Embryonic facial prominence (tissue), 1 donor: ENCODE measurements at regions not wholly inside any gene's neighbourhood (a gene's known extent, or its start where the extent isn't known, plus 50 kb on each side); places are given as distances from the start of the nearest gene placed in this dataset.
"Not testable (repeated sequence)": the region's sequence is repeated elsewhere in the genome, so short reads cannot be mapped to it uniquely, and the experiment has no call there.

Experiments
- DNase-seq: peaks from one replicate; pipeline ENCODE4 v3.0.0-alpha.2; 2016; ENCODE audit errors: extremely low spot score

DNA sequence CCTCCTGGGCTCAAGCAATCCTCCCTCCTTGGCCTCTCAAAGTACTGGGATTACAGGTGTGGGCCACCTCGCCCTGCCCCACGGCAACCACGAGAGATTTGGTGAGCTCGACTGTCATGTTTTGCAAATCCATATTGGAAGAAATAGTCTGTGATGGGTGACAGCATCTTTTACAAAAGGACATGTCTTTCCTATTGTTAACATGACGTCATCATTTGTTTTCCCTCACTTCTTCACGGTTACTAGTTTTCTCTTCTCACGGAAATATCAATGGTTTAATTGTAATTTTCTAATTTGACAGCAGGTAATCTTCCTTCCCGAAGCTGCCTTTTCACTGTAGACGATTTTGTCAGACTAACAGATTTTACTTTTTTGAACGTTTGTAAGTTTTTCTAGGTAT lies 110.8 kb upstream of the GREM2 start:
- no peak for DNase-seq

DNA sequence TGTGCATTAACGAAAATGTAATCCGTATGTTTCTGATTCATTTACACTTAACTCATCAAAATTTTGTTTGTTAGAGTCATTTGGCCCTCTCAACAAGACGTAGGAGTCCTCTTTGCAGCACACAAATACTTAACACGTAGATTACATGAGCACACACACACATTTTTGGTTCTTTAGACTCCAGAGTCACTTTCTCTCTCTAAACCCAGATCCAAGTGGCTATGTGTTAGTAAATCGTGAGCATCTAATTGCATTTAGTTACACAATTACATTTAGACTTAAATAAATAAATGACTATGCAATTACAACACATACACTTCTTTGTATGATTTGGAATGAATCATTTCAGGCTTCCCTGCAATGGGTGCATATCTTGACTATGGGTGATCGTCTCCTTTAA lies 109.0 kb upstream of the GREM2 start:
- DNase-seq = no peak

GRCh38 chr1:240719953-240720700 lies 108.2 kb upstream of the GREM2 start:
- no peak for DNase-seq

DNA sequence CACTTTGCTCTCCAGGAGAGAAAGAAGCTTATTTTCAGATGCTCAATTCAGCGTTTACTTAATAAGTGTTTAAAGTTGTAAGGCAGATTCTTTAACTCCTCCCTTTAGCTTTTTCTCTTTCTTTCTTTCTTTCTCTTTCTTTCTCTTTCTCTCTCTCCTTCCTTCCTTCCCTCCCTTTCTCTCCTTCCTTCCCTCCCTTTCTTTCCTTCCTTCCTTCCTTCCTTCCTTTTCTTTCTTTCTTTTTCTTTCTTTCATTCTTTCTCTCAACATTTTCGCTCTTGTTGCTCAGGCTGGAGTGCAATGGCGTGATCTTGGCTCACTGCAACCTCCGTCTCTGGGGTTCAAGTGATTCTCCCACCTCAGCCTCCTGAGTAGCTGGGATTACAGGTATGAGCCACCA lies 104.6 kb upstream of the GREM2 start:
- not testable (repeated sequence) for DNase-seq

GRCh38 chr1:240714568-240715292 lies 102.8 kb upstream of the GREM2 start:
- no peak for DNase-seq

DNA sequence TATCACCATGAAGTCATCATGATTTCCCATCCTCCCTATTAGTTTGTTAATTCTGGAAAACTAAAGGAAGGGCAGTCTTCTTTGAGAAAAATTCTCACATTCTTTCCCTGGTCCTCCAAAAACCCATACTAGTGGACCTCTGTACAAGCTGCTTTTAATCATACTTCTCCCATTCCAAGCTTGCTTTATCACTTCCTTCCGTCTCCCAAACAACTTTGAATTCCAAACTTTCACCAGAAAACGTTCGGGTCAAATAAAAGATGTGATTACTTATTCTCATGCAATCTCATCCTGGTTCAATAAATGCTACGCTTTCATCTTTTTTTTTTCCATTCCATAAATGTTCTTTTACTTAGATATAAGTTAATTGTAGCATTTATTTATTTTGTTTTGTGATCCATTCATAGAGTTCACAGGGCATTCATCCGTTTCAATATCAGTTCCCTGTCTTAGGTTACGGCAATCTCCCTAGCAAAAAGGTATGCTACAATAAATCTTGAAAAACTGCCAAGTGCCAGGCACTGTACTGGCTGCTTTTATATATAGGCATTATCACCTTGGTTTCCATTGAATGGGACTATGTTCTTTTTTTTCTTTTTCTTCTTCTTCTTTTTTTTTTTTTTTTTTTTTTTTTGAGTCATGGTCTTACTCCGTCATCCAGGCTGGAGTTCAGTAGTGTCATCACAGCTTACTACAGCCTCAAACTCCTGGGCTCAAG lies 100.2 kb upstream of the GREM2 start:
- no peak for DNase-seq

DNA sequence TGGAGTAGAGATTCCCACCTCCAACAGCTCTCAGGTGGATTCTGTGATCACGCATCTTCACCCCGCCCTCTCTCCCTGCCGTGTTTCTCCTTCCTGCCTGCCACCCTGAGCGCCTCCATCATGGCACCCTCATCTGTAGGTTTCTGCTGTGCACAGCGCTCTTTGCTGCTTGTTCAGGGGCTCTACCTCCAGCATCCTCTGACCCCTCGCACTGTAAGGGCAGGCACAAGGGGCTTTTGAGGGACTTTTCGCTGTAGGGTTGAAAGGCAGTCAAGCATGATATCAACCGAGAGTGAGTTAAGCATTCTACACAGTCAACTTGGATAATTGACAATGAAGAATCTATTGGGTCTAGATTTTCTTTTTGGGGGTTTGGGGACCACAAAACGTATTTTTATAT lies 99.1 kb upstream of the GREM2 start:
- no peak for DNase-seq

- DNase-seq = no peak
Measured at GRCh38 chr1:240709676-240710075, 97.7 kb upstream of the GREM2 start.

- no peak for DNase-seq
Measured at GRCh38 chr1:240706150-240706935, 94.4 kb upstream of the GREM2 start.

DNA sequence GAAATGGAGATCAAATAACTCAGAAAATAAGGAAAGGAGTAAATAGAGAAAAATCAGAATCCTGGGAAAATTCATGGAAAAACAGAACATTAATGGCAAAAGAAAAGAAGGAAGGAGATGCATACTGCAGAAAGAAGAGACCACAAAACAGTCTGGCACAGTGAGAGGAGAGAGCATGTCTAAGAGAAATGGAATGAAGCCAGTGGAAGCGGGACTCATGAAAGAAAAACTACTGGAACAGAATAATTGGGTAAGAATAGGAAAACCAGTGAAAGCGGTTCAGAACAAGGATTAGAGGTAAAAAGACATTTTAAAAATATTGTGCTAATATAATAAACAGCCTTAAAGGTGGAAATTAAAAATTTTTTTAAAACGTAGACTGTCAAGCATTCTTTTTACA lies 93.6 kb upstream of the GREM2 start:
- DNase-seq = peak; percentile 37

GRCh38 chr1:240701412-240701811 lies 89.5 kb upstream of the GREM2 start:
- DNase-seq = no peak

- DNase-seq = no peak
Measured at GRCh38 chr1:240695416-240695815, 83.5 kb upstream of the GREM2 start.

DNA sequence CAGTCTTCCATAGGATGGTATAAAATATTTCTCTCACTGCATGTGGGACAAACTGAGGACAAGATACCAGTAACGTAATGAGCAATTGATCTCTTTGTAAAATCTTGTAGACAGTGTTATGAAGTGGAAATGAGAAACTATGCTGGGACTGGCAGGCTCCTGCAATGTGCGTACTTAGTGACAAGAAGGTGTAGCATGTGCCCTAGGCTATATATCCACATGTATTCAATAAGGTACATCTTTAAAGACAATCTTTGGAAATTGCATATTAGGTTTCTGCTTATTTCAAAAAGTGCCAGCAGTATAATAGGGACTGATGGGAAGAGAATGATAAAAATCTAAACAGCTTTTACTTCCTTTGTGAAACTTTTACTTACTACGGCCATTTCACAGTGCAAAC lies 81.9 kb upstream of the GREM2 start:
- no peak for DNase-seq

DNA sequence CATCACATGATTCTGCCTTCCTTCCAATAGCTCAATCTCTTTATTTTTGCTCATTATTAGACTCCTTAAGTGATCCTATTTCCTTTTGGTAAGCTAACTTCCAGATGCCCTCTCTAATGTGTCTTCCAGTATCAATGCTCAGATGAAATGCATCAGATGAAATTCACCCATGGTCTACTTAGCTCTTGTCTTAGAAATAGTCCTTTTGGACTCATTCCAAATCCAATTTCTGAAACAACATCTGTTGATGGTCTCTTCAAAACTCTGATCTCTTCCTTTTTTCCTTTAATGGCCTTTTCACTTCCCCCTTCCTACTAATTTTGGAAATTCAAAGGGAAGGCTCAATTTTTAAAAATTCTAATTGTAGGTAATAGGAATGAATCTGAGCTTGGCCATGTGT lies 81.1 kb upstream of the GREM2 start:
- no peak for DNase-seq

DNA sequence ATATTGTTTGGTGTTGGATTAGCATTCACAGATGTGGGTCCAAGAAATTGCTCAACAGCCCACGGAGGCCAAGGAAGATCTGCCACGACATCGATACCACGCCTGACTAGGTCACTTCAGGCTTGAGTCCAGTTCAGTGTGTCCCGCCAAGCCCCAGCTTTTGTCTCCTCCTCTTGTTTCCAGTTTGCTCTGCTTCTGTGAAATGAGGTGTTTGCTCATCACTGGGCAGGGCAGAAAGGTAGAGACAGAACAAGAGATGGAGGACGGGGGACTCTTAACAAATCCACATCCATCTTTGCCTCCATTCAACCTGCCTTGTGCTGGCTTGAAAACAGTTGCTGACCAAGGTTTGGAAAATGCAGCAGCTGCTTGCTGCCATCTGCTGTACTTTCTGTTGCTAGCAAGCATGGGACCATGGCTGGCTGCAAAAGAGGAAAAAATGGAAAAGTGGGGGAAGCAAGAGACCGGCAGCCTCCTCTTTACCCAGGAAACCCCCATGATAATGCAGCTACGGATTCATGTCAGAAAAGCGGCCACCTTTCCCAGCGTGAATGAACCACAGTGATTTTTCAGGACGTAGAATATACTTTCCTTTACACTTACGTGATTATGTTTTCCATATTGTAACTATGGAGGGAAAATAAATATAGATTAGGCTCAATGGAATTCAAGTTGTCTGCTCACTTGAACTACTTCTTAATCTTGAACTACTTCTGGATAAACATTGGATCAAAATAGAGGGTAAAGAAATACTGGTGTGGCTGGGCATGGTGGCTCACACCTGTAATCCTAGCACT lies 80.2 kb upstream of the GREM2 start:
- DNase-seq = peak; percentile 46

DNA sequence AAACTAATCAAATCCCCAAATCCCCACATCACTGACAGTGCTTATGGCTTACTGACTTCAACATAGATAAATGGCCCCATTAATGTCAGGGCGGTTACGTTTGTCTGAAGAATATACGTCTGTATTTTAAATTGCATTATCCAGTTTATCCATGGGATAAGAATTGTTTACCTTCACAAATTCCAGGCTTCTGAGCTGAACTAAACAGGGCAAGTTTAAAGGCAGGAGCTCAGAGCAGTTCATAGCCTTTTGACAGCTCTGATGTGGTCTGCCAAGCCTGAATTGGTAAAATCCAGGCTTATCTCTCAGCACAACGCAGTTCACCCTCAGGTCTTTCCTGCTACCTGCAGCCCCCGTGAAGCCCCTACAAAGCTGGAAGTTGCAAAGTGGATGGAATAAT lies 79.5 kb upstream of the GREM2 start:
- no peak for DNase-seq

GRCh38 chr1:240687820-240688219 lies 75.9 kb upstream of the GREM2 start:
- no peak for DNase-seq

- no peak for DNase-seq
Measured at GRCh38 chr1:240683576-240683975, 71.6 kb upstream of the GREM2 start.

DNA sequence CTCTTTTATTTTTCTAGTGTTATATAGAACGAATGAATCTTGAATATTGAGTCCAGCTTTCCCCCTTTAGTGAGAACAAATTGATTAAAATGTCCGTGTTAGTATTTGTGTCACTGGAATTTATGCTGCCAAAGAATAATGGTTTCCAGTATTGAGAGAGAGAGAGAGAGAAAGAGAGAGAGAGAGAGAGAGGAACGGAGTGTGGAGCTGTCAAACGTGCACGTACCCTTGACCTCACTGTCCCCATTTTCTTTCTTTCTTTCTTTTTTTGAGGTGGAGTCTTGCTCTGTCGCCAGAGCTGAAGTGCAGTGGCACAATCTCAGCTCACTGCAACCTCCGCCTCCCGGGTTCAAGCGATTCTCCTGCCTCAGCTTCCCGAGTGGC lies 70.9 kb upstream of the GREM2 start:
- no peak for DNase-seq

DNA sequence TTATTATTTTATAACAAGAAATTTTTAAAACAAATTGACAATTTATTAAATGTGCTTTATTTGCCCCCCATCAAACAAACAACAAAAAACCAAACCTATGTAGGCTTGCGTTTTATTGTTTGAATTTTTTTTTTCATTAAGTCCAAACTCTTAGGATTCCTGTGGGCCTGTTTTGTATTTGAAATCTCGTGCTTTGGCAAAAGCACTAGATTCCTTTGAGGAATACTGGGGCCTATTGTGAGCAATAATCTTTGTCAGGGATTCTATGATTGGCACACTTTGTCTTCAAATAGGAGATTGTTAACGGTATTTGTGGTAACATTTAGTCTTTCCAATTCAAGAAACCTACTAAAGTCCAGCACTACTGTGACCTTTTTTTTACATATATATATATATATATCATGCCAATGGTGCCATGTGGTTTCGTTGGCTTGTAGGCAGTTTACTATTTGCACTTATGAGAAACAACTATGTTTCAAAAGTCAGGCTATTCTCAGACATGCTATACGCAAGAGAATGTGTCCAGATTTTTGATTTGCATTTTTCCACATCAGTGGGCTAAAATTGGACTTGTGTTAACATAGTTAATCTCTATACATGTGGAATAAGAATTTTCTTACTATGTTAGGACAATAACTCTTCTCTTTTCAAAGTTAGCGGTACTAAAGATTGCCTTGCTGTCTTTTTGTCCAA lies 70.4 kb upstream of the GREM2 start:
- no peak for DNase-seq
